ENCODE measurements at regions not wholly inside any gene's neighbourhood (a gene's known extent, or its start where the extent isn't known, plus 50 kb on each side); places are given as distances from the start of the nearest gene placed in this dataset.

- Histone ChIP-seq H3K4me1 (no peaks in the 10 kb centered on the region), H3K36me3 (no peaks in the 10 kb centered on the region)
- WGBS, result 42% methylated on average over 1 of the region's 1 CpG
Measured at GRCh38 chr4:111027526-111027925, 404.6 kb upstream of the PITX2 start.

GRCh38 chr4:111028795-111029194 is 405.9 kb upstream of the PITX2 start:
- TF ChIP-seq EP300 (IDR thresholded peaks at IDR 0.05) (no peak), POLR2AphosphoS5 (IDR thresholded peaks at IDR 0.05) (no peak), CTCF (IDR thresholded peaks at IDR 0.05) (no peak), POLR2A (IDR thresholded peaks at IDR 0.05) (no peak)
- H3K4me3 ChIP-seq, result no peak overlapping the region
- H3K36me3 ChIP-seq, result no peaks in the 10 kb centered on the region
- H3K9me3 ChIP-seq, result no peaks in the 10 kb centered on the region
- H3K27ac ChIP-seq, result no peak overlapping the region
- DNase-seq (ENCODE audit: low spot score in 2 of 2), result no peak
- 55% methylated on average over 1 of the region's 1 CpG for WGBS
- no peaks in the 10 kb centered on the region for H3K4me1 ChIP-seq
- no peaks in the 10 kb centered on the region for H3K27me3 ChIP-seq

More at GRCh38 chr4:111027526-111027925, 404.6 kb upstream of the PITX2 start:
- H3K4me3 ChIP-seq, result no peak overlapping the region
- no peaks in the 10 kb centered on the region for H3K9me3 ChIP-seq
- H3K27me3 ChIP-seq, result no peaks in the 10 kb centered on the region
- no peak for DNase-seq (ENCODE audit: low spot score in 2 of 2)
- no peak for TF ChIP-seq EP300 (IDR thresholded peaks at IDR 0.05)
- TF ChIP-seq CTCF (IDR thresholded peaks at IDR 0.05), result no peak
- TF ChIP-seq POLR2A (IDR thresholded peaks at IDR 0.05), result no peak
- no peak for TF ChIP-seq POLR2AphosphoS5 (IDR thresholded peaks at IDR 0.05)
- no peak overlapping the region for H3K27ac ChIP-seq

- Histone ChIP-seq H3K9me3 (no peaks in the 10 kb centered on the region), H3K27me3 (no peaks in the 10 kb centered on the region), H3K36me3 (no peaks in the 10 kb centered on the region), H3K4me3 (no peak overlapping the region), H3K4me1 (no peaks in the 10 kb centered on the region), H3K27ac (no peak overlapping the region)
- DNase-seq (ENCODE audit: low spot score in 2 of 2), result no peak
- 57% methylated on average over 1 of the region's 1 CpG for WGBS
- TF ChIP-seq EP300 (IDR thresholded peaks at IDR 0.05) (no peak), POLR2AphosphoS5 (IDR thresholded peaks at IDR 0.05) (no peak)
Measured at GRCh38 chr4:111031001-111031579, 408.2 kb upstream of the PITX2 start.

GRCh38 chr4:111031596-111031995 is 408.7 kb upstream of the PITX2 start:
- 73% methylated on average over 3 of the region's 3 CpGs for WGBS
- no peaks in the 10 kb centered on the region for H3K27me3 ChIP-seq
- TF ChIP-seq EP300 (IDR thresholded peaks at IDR 0.05) (no peak), POLR2A (IDR thresholded peaks at IDR 0.05) (no peak), POLR2AphosphoS5 (IDR thresholded peaks at IDR 0.05) (no peak), CTCF (IDR thresholded peaks at IDR 0.05) (no peak)

GRCh38 chr4:111037591-111038360 is 414.9 kb upstream of the PITX2 start:
- H3K9me3 ChIP-seq, result no peaks in the 10 kb centered on the region
- H3K36me3 ChIP-seq, result no peaks in the 10 kb centered on the region
- no peaks in the 10 kb centered on the region for H3K27me3 ChIP-seq
- DNase-seq (ENCODE audit: low spot score in 2 of 2), result no peak
- TF ChIP-seq POLR2AphosphoS5 (IDR thresholded peaks at IDR 0.05), result no peak
- no peak for TF ChIP-seq CTCF (IDR thresholded peaks at IDR 0.05)
- TF ChIP-seq POLR2A (IDR thresholded peaks at IDR 0.05), result no peak
- TF ChIP-seq EP300 (IDR thresholded peaks at IDR 0.05), result no peak
- H3K4me3 ChIP-seq, result no peak overlapping the region
- H3K4me1 ChIP-seq, result no peaks in the 10 kb centered on the region
- 37% methylated on average over 7 of the region's 7 CpGs for WGBS
- no peak overlapping the region for H3K27ac ChIP-seq

More at GRCh38 chr4:111031596-111031995, 408.7 kb upstream of the PITX2 start:
- no peak overlapping the region for H3K4me3 ChIP-seq
- DNase-seq (ENCODE audit: low spot score in 2 of 2), result no peak
- no peaks in the 10 kb centered on the region for H3K4me1 ChIP-seq
- no peak overlapping the region for H3K27ac ChIP-seq
- H3K9me3 ChIP-seq, result no peaks in the 10 kb centered on the region
- H3K36me3 ChIP-seq, result no peaks in the 10 kb centered on the region

All from suprapubic skin (tissue), 4 donors.